ENCODE measurements at regions not wholly inside any gene's neighbourhood (a gene's known extent, or its start where the extent isn't known, plus 50 kb on each side); places are given as distances from the start of the nearest gene placed in this dataset.
A peak's percentile ranks its signal among the peaks of the same experiment; 100 is the strongest.

DNA sequence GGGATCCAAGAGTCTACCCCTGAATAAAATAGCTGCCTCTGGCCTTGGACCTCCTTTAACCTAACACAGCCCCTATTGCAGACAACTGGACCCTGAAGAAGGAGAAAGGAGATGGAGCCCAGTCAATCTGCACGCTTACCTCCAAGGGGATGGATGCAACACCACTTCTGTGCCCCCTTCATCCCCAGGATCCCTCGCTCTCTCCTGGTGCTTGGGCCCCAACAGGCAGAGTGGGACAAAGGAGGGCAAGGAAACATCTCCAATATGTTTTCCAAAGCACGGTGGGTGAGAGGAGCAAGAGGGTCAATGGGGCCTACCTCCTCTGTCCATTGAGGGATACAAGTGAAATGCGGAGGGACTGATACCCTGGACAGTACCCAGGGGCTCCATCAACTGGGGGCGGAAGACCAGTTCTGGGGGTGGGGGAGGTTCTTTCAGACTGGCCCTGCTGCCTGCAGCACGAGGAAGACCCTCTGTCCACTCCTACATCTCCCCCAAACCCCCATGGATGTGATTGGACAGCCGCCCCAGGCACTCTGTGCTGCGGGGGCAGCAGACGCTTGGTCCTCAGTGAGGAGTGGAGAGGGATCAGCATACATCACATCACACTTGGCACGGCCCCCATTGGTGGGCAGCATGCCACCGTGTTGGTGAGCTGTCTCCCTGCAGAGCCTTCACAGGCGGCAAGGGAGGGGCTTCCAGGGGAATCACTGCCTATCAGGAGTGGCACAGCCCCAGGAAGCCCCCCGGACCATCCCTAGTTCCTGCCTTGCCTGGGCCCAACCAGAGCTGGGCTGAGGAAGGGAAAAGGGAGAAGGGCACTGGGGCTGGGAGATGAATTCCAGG lies 70.6 kb downstream of the MRPL14 start:
- Mint-ChIP-seq H3K4me1 (peaks cover 45% of the 10 kb centered on the region), H3K4me3 (no peak overlapping the region), H3K9me3 (peaks cover 5% of the 10 kb centered on the region)

DNA sequence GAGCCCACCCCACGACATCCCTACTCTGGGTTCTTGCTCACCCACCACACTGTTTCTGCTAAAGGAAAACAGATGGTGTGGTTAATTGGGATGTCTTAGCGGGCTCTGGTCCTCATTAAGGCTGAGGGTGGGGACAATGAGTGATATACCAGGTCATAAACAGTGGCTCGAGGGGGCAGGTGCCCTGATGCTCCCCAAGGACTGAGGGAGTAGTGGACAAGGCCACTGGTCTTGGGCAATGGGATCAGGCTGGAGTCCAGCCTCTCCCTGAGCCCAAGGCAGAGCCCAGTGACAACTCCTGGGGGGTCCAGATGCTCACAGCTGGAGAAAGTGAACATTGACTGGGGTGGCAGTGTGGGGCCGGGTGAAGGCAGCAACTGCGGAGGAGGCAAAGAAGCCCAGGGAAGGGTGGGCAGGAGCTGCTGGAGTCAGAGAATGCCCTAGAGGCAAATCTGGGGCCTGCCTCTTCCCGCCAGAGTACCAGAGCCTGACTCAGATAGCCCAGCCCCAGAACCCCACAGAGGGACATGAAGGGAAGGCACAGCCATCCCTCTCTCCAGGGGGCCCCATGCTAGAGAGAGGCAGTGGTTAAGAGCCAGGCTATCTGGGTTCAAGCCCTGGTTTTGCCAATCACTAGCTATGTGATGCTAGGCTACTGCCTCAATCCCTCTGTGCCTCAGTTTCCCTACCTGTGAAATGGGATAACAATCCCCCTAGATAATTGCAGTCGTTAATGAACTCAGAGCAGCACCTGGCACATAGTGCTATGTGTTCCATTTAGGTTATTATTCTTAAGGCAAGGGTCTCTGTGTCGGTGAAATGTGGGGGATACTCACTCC lies 72.3 kb downstream of the MRPL14 start:
- Mint-ChIP-seq H3K9me3 (peaks cover 2% of the 10 kb centered on the region), H3K4me1 (peaks cover 57% of the 10 kb centered on the region), H3K27ac (no peak overlapping the region), H3K4me3 (no peak overlapping the region), H3K27me3 (ENCODE audit: low read depth) (no peaks in the 10 kb centered on the region), H3K36me3 (no peaks in the 10 kb centered on the region)
- TF ChIP-seq CTCF (IDR thresholded peaks at IDR 0.05; ENCODE audit: unreplicated experiment) = no peak
- DNase-seq (ENCODE audit: low spot score in 2 of 2, unreplicated experiment in 2 of 2) = no peak

More for the DNA sequence above, 70.6 kb downstream of the MRPL14 start:
- Mint-ChIP-seq H3K27me3 (ENCODE audit: low read depth) (no peaks in the 10 kb centered on the region), H3K27ac (peak overlapping the region; percentile 65), H3K36me3 (no peaks in the 10 kb centered on the region)
- DNase-seq (ENCODE audit: low spot score in 2 of 2, unreplicated experiment in 2 of 2) = no peak
- TF ChIP-seq CTCF (IDR thresholded peaks at IDR 0.05; ENCODE audit: unreplicated experiment) = no peak

DNA sequence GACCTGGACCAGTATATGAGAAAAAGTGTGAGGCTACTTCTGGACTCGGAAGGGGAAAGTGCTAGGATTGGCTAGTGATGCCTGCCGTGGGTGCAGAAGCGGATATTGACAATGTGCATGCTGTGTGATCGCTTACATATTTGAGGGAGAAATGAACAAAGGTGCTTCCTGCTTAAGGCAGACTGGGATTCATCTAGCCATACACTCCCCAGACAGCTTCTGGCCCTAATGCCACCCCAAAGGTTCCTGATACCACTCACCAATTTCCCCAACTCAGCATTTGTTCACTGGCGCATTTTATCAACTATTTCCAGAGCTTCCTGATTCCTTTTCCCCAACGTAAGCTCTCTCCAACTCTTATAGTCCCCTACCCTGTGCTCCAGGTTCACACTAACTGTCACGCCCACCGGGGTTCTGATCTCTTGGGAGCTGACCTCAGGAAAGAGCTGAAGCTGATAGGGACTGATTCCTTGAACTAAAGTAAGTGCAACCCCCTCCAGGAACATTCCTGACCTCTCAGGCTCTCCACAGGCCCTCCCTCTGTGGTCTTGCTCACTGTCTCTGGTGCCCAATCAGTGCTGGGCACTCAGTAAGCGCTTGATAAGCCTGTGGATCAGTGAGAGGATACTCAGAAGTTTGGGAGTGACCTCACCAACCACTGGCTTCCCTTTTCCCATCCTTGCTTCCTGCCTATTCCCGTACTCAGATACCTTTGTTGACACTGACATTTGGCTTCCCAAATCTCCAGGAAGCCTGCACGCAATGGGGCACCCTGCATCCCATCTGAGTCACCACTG lies 73.3 kb downstream of the MRPL14 start:
- Mint-ChIP-seq H3K4me1 (peaks cover 62% of the 10 kb centered on the region), H3K9me3 (no peaks in the 10 kb centered on the region)

DNA sequence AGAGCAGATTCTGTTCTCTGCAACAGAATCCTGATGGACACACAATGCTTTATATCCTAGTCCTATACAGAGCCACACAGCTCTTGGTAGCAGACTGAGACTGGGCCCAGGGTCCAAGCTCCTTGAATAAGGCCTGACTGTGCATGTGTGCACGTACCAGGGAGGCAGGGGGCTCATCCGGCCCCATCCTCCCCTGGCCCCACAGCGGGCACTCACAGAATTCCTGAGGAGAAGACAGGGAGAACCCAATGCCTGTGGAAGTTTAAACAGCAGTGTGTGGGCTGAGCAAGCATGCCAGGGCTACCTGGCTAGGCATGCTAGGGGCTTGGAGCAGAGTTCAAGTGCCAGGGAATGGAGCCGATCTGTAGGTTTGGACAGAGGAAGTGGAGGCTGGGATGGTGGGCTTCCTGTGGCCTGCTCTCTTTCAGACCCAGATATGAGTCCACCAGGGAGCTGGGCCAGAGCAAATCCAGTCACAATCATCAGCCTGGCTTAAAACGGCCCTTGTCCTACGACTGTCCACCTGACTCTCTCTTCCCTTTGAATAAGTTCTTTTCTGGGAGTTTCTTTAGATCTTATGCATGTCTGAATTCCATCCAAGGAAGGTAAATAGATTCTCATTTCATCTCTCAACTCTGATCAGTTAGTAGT lies 74.0 kb downstream of the MRPL14 start:
- no peak for DNase-seq (ENCODE audit: low spot score in 2 of 2, unreplicated experiment in 2 of 2)
- Mint-ChIP-seq H3K27me3 (ENCODE audit: low read depth) (no peaks in the 10 kb centered on the region), H3K4me3 (no peak overlapping the region), H3K9me3 (no peaks in the 10 kb centered on the region), H3K4me1 (peaks cover 57% of the 10 kb centered on the region), H3K27ac (no peak overlapping the region), H3K36me3 (no peaks in the 10 kb centered on the region)
- no peak for TF ChIP-seq CTCF (IDR thresholded peaks at IDR 0.05; ENCODE audit: unreplicated experiment)

More for the DNA sequence above, 73.3 kb downstream of the MRPL14 start:
- H3K4me3 Mint-ChIP-seq = no peak overlapping the region
- no peak overlapping the region for H3K27ac Mint-ChIP-seq
- no peak for DNase-seq (ENCODE audit: low spot score in 2 of 2, unreplicated experiment in 2 of 2)
- H3K27me3 Mint-ChIP-seq (ENCODE audit: low read depth) = no peaks in the 10 kb centered on the region
- no peak for TF ChIP-seq CTCF (IDR thresholded peaks at IDR 0.05; ENCODE audit: unreplicated experiment)
- no peaks in the 10 kb centered on the region for H3K36me3 Mint-ChIP-seq

- DNase-seq (ENCODE audit: low spot score in 2 of 2, unreplicated experiment in 2 of 2) = no peak
- Mint-ChIP-seq H3K27me3 (ENCODE audit: low read depth) (no peaks in the 10 kb centered on the region), H3K4me3 (no peak overlapping the region), H3K9me3 (no peaks in the 10 kb centered on the region), H3K27ac (no peak overlapping the region), H3K36me3 (no peaks in the 10 kb centered on the region), H3K4me1 (peaks cover 50% of the 10 kb centered on the region)
- no peak for TF ChIP-seq CTCF (IDR thresholded peaks at IDR 0.05; ENCODE audit: unreplicated experiment)
Observed at GRCh38 chr6:44052419-44053023, 74.7 kb downstream of the MRPL14 start.
